Heart left ventricle (tissue), 16 donors: ENCODE measurements at regions not wholly inside any gene's neighbourhood (a gene's known extent, or its start where the extent isn't known, plus 50 kb on each side); places are given as distances from the start of the nearest gene placed in this dataset.

ENCODE experiments used
- ATAC-seq, 4 donors: fragments of 200-7000 bp; cut with Tn5 transposase; one replicate each; pipeline ENCODE4 v1.9.1; 2020 to 2022; ENCODE audit warnings: moderate library complexity in 4 of 4, mild to moderate bottlenecking in 3 of 4, moderate number of reproducible peaks in 1 of 4
- DNase-seq, 5 donors: peaks; one replicate each; pipeline ENCODE4 v3.0.0-alpha.2; 2020
- H3K27ac ChIP-seq, 12 donors: fragments of 200-600 bp; sonication (generic) in 4 of 12; one replicate each; pipeline versions ENCODE4 v1.5.0 to v1.8.0; 2016 to 2022; ENCODE audit warnings: mild to moderate bottlenecking in 2 of 12
- H3K27me3 ChIP-seq, 9 donors: fragments of 200-600 bp; sonication (generic) in 2 of 9; one replicate each; pipeline versions ENCODE4 v1.5.1 to v1.8.0; 2016 to 2022; ENCODE audit warnings: mild to moderate bottlenecking in 3 of 9
- H3K36me3 ChIP-seq, 9 donors: fragments of 200-600 bp; sonication (generic) in 2 of 9; one replicate each; pipeline versions ENCODE4 v1.5.0 to v1.8.0; 2018 to 2022; ENCODE audit warnings: mild to moderate bottlenecking in 2 of 9
- H3K4me1 ChIP-seq, 12 donors: fragments of 200-600 bp; sonication (generic) in 4 of 12; one replicate each; pipeline versions ENCODE4 v1.5.0 to v1.8.0; 2016 to 2022; ENCODE audit warnings: mild to moderate bottlenecking in 3 of 12
- H3K4me3 ChIP-seq, 12 donors: fragments of 200-600 bp; sonication (generic) in 4 of 12; one replicate each; pipeline versions ENCODE4 v1.5.0 to v1.8.0; 2017 to 2022; ENCODE audit warnings: mild to moderate bottlenecking in 9 of 12, moderate library complexity in 4 of 12
- H3K9me3 ChIP-seq, 12 donors: fragments of 200-600 bp; sonication (generic) in 4 of 12; one replicate each; pipeline versions ENCODE4 v1.5.0 to v1.8.0; 2016 to 2022; ENCODE audit warnings: mild to moderate bottlenecking in 1 of 12
- CTCF ChIP-seq, 12 donors: fragments of 200-600 bp; sonication (generic) in 4 of 12; IDR thresholded peaks; one replicate each; pipeline versions ENCODE4 v1.5.0 to v1.8.0; 2018 to 2022; ENCODE audit warnings: antibody characterized with exemption in 12 of 12, mild to moderate bottlenecking in 5 of 12
- POLR2A ChIP-seq, 2 donors: fragments of 450-650 bp; IDR thresholded peaks; one replicate each; pipeline ENCODE4 v1.6.1; 2017; ENCODE audit warnings: antibody characterized with exemption in 2 of 2, mild to moderate bottlenecking in 2 of 2, moderate library complexity in 2 of 2
- WGBS, 4 donors: extraction: QIAGEN DNeasy Blood & Tissue Kit in 2 of 4; methylation state at CpG; one replicate each; pipeline versions ENCODE4 v1.1.5 to v1.1.7; 2013 to 2018; 5-methylcytosine and 5-hydroxymethylcytosine counted together
- intact Hi-C, 10 donors: fragments of 100-400 bp; cut with DNase I; formaldehyde crosslinking; loops; one replicate each; pipeline versions ENCODE4 v1.11.1 to v1.14.2; 2022
- donor health status: ischemic (EF 13 %, LVEDD 7.1; RV severe dilation, severe dysfunction).
- donor health status: healthy with polysubstance abuse.
- donor health status: DM: no; HTN: yes; CAD: no.
- donor health status: DM: no; HTN: no; CAD: no.
- donor health status: ischemic (EF 25% LVEDD 6.9; RV normal size, moderate dysfunction).
- donor health status: ischemic (EF 25% LVEDD 5.7; RV mildly dilated, moderate dysfunction).
- donor health status: healthy.
- donor health status: DM: yes; HTN: yes; CAD: no.
- donor health status: ischemic (EF 35%, LVEDD 5.7; RV mildly dilated, moderate dysfunction).
- donor health status: nonischemic (EF 11% LVEDD 7.7; RV severe dilation, severe dysfunction).
- donor health status: DM: yes; HTN: yes; CAD: no.
- donor health status: PGD.
- donor health status: ischemic (EF 29% LVEDD 5.4; RV normal size, mild dysfunction).
- donor health status: nonischemic (EF 23%, LVEDD 6.1; RV moderate dilation, normal function).

GRCh38 chr9:107940616-107941595 lies 451.3 kb upstream of the KLF4 start:
- intact Hi-C loops = no loop called here
- DNase-seq (no peak), ATAC-seq (no peak)
- H3K9me3 ChIP-seq = no peaks in the 10 kb centered on the region
- WGBS, 4 donors = 68 to 73% (median 72%) methylated on average over 7 of the region's 7 CpGs
- no peaks in the 10 kb centered on the region for H3K4me1 ChIP-seq
- H3K27me3 ChIP-seq = no peaks in the 10 kb centered on the region
- H3K4me3 ChIP-seq = no peak overlapping the region
- no peak overlapping the region for H3K27ac ChIP-seq
- TF ChIP-seq CTCF (IDR thresholded peaks at IDR 0.05) (no peak), POLR2A (IDR thresholded peaks at IDR 0.05) (no peak)
- H3K36me3 ChIP-seq = no peaks in the 10 kb centered on the region

GRCh38 chr9:107938801-107939386 lies 449.3 kb upstream of the KLF4 start:
- WGBS, 4 donors = 71 to 84% (median 78%) methylated on average over 8 of the region's 8 CpGs
- TF ChIP-seq POLR2A (IDR thresholded peaks at IDR 0.05) (no peak), CTCF (IDR thresholded peaks at IDR 0.05) (no peak)
- Histone ChIP-seq H3K9me3 (no peaks in the 10 kb centered on the region), H3K36me3 (no peaks in the 10 kb centered on the region), H3K4me1 (no peaks in the 10 kb centered on the region), H3K4me3 (no peak overlapping the region), H3K27ac (no peak overlapping the region), H3K27me3 (no peaks in the 10 kb centered on the region)
- no peak for DNase-seq
- intact Hi-C loops = no loop called here
- ATAC-seq = no peak

GRCh38 chr9:107935931-107936330 lies 446.4 kb upstream of the KLF4 start:
- Histone ChIP-seq H3K9me3 (no peaks in the 10 kb centered on the region), H3K36me3 (no peaks in the 10 kb centered on the region), H3K27me3 (no peaks in the 10 kb centered on the region), H3K4me3 (no peak overlapping the region), H3K4me1 (peaks cover 0 to 7% (median 0%) of the 10 kb centered on the region in 12 donors), H3K27ac (no peak overlapping the region)
- WGBS, 4 donors = 96 to 98% (median 97%) methylated on average over 6 of the region's 6 CpGs
- no peak for DNase-seq
- intact Hi-C loops = no loop called here
- no peak for TF ChIP-seq CTCF (IDR thresholded peaks at IDR 0.05)
- TF ChIP-seq POLR2A (IDR thresholded peaks at IDR 0.05) = no peak
- ATAC-seq = no peak

- Histone ChIP-seq H3K27ac (no peak overlapping the region), H3K4me1 (peaks cover 0 to 16% (median 0%) of the 10 kb centered on the region in 12 donors), H3K9me3 (no peaks in the 10 kb centered on the region), H3K27me3 (no peaks in the 10 kb centered on the region), H3K4me3 (no peak overlapping the region), H3K36me3 (no peaks in the 10 kb centered on the region)
- 75 to 82% (median 79%) methylated on average over 6 of the region's 6 CpGs for WGBS, 4 donors
- no peak for DNase-seq
- intact Hi-C loops = no loop called here
- no peak for ATAC-seq
- TF ChIP-seq POLR2A (IDR thresholded peaks at IDR 0.05) (no peak), CTCF (IDR thresholded peaks at IDR 0.05) (no peak)
These were observed 443.9 kb upstream of the KLF4 start for GRCh38 chr9:107933516-107933915.
